Activated CD8-positive, alpha-beta T cell treated with anti-CD3 and anti-CD28 coated beads, Interleukin-2, amount 10 ng/mL, durations not matched to agents 7 days and 5 days (primary cell): ENCODE measurements at regions not wholly inside any gene's neighbourhood (a gene's known extent, or its start where the extent isn't known, plus 50 kb on each side); places are given as distances from the start of the nearest gene placed in this dataset.

Experiments
- ATAC-seq: fragments of 150-1000 bp; cut with Tn5 transposase; one replicate; pipeline ENCODE4 v1.10.0; 2021; ENCODE audit warnings: moderate library complexity
- CTCF ChIA-PET: fragments of 350-600 bp; sonication (Branson Sonifier 250); formaldehyde crosslinking; loops from one replicate; lab custom pipeline; 2021; ENCODE audit warnings: antibody characterized with exemption; lab: Charles Lee
- POLR2A ChIA-PET: fragments of 350-600 bp; sonication (Branson Sonifier 250); formaldehyde crosslinking; loops from one replicate; lab custom pipeline; 2021; ENCODE audit warnings: antibody characterized with exemption; lab: Charles Lee
- DNase-seq: peaks from one replicate; pipeline ENCODE4 v3.0.0-alpha.2; 2020
- H3K27ac Mint-ChIP-seq: one replicate; pipeline ENCODE4 v1.8.0; 2021; ENCODE audit warnings: mild to moderate bottlenecking, mixed read lengths
- H3K27me3 Mint-ChIP-seq: one replicate; pipeline ENCODE4 v1.8.0; 2021; ENCODE audit warnings: low read depth, mixed read lengths
- H3K36me3 Mint-ChIP-seq: one replicate; pipeline ENCODE4 v1.8.0; 2021; ENCODE audit warnings: low read depth, mixed read lengths
- H3K4me1 Mint-ChIP-seq: one replicate; pipeline ENCODE4 v1.8.0; 2021; ENCODE audit warnings: low read depth, mixed read lengths
- H3K4me3 Mint-ChIP-seq: one replicate; pipeline ENCODE4 v1.8.0; 2021; ENCODE audit warnings: mild to moderate bottlenecking, mixed read lengths
- H3K9me3 Mint-ChIP-seq: one replicate; pipeline ENCODE4 v1.8.0; 2022; ENCODE audit warnings: mixed read lengths; ENCODE audit not compliant: insufficient read depth

DNA sequence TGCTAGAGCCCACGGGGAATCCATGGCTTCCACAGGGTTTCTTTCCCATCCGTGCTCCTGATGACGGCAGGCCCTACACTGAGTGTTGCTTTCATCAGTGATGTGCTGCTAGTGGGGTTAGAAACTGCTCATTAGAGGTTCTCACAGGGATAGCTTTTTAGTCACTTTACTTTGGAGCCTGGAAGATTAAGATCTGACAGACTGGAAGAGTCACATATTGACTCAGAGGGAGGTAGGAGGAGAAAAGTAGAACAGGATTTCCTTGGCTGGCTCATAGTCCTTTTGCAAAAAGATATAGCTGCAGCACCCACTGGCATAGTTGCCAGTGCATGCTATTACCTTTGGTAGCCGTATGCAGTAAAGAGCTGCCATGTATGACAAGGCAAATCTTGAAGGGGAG lies 890.3 kb downstream of the C6orf118 start:
- H3K27ac Mint-ChIP-seq, result no peak overlapping the region
- no peaks in the 10 kb centered on the region for H3K4me1 Mint-ChIP-seq
- ChIA-PET CTCF (no interaction called here), POLR2A (no interaction called here)
- DNase-seq (no peak), ATAC-seq (no peak)
- H3K36me3 Mint-ChIP-seq, result no peaks in the 10 kb centered on the region
- H3K27me3 Mint-ChIP-seq, result no peaks in the 10 kb centered on the region
- no peak overlapping the region for H3K4me3 Mint-ChIP-seq
- H3K9me3 Mint-ChIP-seq, result peaks cover 11% of the 10 kb centered on the region

DNA sequence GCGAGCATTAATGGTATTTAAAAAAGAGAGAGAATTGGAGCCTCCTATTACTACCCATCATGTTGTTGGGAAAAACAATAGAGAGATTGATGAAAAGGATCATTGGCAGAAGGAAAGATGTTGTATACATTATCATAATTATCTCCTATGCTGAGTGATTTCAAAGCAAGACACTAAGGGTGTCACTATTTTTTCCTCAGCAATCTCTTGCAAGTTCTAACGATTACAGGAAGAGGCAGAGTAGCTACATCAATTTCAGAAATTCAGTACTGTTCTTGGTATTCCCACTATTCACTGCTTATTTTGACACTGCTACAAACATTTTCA lies 891.2 kb downstream of the C6orf118 start:
- CTCF ChIA-PET, result no interaction called here
- Mint-ChIP-seq H3K4me1 (no peaks in the 10 kb centered on the region), H3K4me3 (no peak overlapping the region), H3K9me3 (peaks cover 5% of the 10 kb centered on the region), H3K27ac (no peak overlapping the region), H3K36me3 (no peaks in the 10 kb centered on the region), H3K27me3 (no peaks in the 10 kb centered on the region)
- DNase-seq, result no peak
- POLR2A ChIA-PET, result no interaction called here
- no peak for ATAC-seq

DNA sequence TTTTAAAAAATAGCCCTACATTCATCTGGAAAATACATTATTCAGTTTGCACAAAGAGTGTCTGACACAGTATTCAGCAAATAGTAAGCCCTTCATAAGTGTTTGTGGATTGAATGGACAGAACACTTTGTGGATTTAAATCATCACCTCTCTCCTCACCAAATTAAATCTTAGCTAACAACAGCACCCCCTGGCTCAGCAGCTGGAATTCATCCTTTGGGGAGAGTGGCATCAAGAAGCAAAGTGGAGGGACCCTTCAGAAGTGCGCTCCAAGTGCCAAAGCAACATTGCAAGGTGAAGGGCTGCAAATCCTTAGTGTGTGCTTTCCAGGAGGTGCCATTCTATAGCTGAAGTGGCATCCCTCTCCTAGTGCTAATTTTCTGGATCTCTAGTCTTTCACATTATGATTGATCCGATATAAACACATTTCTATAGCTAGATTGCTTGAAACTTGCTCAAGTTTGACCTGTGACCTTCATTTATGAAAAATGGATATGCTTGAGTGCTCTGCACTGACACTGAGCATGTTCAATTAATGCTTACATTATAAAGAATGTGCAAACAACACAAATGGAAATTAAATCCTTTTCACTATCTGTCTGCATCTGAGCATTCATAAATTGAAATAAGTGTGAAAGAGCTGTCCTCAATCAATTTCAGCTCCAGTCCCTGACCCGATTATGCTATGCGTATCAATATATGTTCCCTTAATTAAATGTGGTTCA lies 891.7 kb downstream of the C6orf118 start:
- Mint-ChIP-seq H3K4me3 (no peak overlapping the region), H3K27me3 (no peaks in the 10 kb centered on the region), H3K9me3 (peaks cover 5% of the 10 kb centered on the region), H3K4me1 (no peaks in the 10 kb centered on the region), H3K27ac (no peak overlapping the region), H3K36me3 (no peaks in the 10 kb centered on the region)
- ChIA-PET POLR2A (no interaction called here), CTCF (no interaction called here)
- DNase-seq, result no peak
- no peak for ATAC-seq

DNA sequence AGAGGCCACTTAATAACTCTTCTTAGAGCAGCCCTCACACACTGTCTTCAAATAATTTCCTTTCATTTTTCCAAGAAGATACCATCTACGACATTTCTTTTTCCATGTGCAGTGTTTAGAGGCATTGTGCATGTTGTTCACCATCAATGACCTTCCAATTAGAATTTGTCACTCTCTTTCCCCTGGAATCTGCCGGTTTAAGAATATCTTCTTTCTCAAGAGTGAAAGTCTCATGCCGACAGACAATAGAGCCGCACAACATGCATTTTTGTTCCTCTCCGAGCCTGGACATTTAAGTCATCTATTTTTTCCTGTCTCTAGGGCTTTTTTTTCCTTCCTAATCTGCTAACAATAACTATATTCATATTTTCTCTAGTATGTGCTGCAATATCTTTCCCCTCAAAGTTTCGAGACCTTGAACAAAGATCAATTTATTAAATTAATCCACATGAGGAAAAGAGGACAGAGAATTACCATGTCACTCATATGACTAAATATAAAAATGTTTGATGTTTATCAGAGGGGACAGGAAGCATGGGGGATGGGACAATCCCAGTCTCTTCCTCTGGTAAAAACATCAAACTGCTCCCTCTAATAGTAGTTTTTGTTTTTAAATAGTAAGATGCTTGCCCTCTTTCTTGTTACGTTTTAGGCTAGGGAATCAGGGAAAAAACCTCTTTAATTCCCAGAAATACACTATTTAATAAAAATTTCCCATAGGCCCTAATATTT lies 893.4 kb downstream of the C6orf118 start:
- ATAC-seq (no peak), DNase-seq (no peak)
- ChIA-PET POLR2A (no interaction called here), CTCF (no interaction called here)
- Mint-ChIP-seq H3K4me3 (no peak overlapping the region), H3K4me1 (no peaks in the 10 kb centered on the region), H3K27ac (no peak overlapping the region), H3K27me3 (no peaks in the 10 kb centered on the region), H3K36me3 (no peaks in the 10 kb centered on the region), H3K9me3 (no peaks in the 10 kb centered on the region)

DNA sequence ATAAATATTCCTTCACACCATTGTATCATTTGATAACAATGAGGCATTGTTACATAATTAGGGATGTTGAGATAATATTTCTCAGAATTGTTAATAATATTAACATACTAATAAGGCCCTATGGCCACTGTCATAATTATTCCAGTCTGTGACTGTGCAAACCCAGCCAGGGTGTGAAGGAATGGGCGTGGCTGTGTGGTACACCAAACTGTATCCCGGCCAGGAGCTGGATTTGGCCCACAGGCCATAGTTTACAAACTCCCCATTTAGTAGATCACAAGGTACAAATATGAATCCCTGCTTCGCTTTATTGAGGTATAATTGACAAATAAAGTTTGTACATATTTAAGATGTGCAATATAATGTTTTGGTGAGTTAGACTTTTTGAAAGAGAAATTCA lies 894.7 kb downstream of the C6orf118 start:
- H3K9me3 Mint-ChIP-seq, result no peaks in the 10 kb centered on the region
- H3K27ac Mint-ChIP-seq, result no peak overlapping the region
- DNase-seq (no peak), ATAC-seq (no peak)
- no peaks in the 10 kb centered on the region for H3K4me1 Mint-ChIP-seq
- no peaks in the 10 kb centered on the region for H3K36me3 Mint-ChIP-seq
- ChIA-PET POLR2A (no interaction called here), CTCF (no interaction called here)
- no peak overlapping the region for H3K4me3 Mint-ChIP-seq
- no peaks in the 10 kb centered on the region for H3K27me3 Mint-ChIP-seq

DNA sequence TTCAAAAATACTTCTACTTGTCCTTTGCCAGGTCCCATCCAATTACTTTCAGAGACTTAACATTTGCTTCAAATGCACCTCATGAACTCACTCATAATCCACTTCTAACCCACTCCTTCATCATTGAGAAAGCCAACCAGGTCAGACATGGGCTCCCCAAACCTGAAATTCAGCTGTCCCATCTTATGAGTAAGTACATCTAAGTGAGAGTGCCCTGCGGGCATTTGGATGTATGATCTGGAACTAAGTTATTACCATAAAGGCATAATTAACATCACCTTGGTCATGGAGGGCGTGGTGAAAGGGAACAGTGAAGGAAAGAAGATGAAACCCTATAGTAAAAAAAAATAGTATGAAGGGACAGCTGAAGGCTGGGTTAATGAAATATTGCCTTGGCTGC lies 896.8 kb downstream of the C6orf118 start:
- ChIA-PET CTCF (no interaction called here), POLR2A (no interaction called here)
- no peak overlapping the region for H3K27ac Mint-ChIP-seq
- DNase-seq, result no peak
- no peak for ATAC-seq
- H3K9me3 Mint-ChIP-seq, result no peaks in the 10 kb centered on the region
- no peaks in the 10 kb centered on the region for H3K27me3 Mint-ChIP-seq
- H3K4me1 Mint-ChIP-seq, result no peaks in the 10 kb centered on the region
- H3K4me3 Mint-ChIP-seq, result no peak overlapping the region
- H3K36me3 Mint-ChIP-seq, result no peaks in the 10 kb centered on the region

DNA sequence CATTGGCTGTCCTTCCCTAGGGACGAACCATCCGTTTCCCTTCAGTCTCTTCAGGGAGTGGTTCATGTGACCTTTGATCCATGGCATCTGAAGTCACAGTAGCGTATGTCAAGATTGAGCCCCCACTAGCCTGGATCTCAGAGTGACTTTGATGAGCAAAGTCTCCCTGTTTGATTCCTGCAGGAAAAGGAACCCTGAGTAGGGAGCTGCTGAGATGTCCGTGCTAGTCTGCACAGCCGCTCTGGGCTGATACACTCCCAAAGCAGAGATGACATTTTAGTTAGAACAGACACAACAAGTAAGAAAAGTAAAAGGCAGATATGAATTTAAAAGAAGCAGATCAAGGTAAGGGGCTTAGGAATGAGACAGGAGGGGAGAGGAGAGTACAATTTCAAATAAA lies 899.4 kb downstream of the C6orf118 start:
- DNase-seq, result no peak
- ChIA-PET POLR2A (no interaction called here), CTCF (no interaction called here)
- no peaks in the 10 kb centered on the region for H3K36me3 Mint-ChIP-seq
- no peak overlapping the region for H3K4me3 Mint-ChIP-seq
- H3K4me1 Mint-ChIP-seq, result no peaks in the 10 kb centered on the region
- H3K27ac Mint-ChIP-seq, result no peak overlapping the region
- no peaks in the 10 kb centered on the region for H3K27me3 Mint-ChIP-seq
- no peaks in the 10 kb centered on the region for H3K9me3 Mint-ChIP-seq
- no peak for ATAC-seq

DNA sequence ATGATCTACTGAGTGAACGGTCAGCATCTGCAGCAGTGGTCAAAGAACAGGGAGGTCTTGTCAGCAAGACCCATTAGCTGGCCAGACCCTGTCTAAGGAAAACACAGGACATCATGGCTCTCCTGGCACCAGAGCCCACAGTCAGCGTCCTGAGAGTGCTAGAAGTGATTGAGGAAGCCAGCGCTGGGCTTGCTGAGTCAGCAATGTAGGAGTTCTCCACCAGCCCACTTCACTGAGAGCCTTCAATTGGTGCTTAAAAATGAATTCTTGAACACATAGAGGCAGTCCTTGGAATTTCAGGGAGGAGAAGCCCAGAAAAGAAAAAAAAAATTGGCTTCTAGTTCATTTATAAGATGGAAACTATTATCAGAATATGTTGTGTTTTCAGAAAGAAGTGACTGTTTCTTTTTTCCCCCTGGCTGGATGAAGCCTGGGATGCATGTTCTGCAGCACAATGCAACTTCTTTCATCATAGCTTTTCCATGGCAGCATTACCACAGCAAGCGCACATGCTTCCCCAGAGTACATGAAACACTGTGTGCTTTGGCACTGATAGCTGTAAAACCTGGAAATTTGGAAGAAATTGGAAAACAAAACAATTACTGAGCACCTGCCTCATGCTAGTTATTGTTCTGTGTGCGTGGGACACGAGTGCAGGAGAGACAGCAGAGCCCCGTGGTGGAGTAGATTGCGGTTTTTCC lies 899.9 kb downstream of the C6orf118 start:
- no peak for ATAC-seq
- POLR2A ChIA-PET, result no interaction called here

DNA sequence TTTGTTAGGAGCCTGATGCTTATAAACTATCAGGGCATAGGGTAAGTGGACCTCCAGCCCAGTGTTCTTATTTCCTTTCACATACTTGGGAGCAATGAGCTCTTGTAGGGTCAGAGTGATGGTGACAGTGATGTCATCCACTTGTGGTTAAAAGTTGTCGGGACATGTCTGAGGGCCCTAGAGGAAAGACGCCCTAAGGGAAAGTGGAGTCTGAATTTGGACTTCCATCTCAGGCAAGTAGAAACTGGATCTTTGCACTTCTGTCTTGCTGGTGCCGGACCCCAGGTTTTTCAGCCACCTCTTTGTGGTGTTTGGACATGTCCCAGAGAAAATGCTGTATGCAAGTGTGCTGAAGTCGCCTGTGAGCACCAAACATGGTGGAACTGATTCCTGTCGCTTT lies 900.5 kb downstream of the C6orf118 start:
- POLR2A ChIA-PET, result no interaction called here
- Mint-ChIP-seq H3K9me3 (no peaks in the 10 kb centered on the region), H3K27me3 (no peaks in the 10 kb centered on the region), H3K4me1 (no peaks in the 10 kb centered on the region), H3K27ac (no peak overlapping the region), H3K36me3 (no peaks in the 10 kb centered on the region), H3K4me3 (no peak overlapping the region)
- DNase-seq (no peak), ATAC-seq (no peak)
- CTCF ChIA-PET, result no interaction called here

More for the DNA sequence above, 899.9 kb downstream of the C6orf118 start:
- no peaks in the 10 kb centered on the region for H3K9me3 Mint-ChIP-seq
- no peak overlapping the region for H3K27ac Mint-ChIP-seq
- no peak for DNase-seq
- H3K27me3 Mint-ChIP-seq, result no peaks in the 10 kb centered on the region
- no peaks in the 10 kb centered on the region for H3K36me3 Mint-ChIP-seq
- CTCF ChIA-PET, result no interaction called here
- H3K4me1 Mint-ChIP-seq, result no peaks in the 10 kb centered on the region
- H3K4me3 Mint-ChIP-seq, result no peak overlapping the region

DNA sequence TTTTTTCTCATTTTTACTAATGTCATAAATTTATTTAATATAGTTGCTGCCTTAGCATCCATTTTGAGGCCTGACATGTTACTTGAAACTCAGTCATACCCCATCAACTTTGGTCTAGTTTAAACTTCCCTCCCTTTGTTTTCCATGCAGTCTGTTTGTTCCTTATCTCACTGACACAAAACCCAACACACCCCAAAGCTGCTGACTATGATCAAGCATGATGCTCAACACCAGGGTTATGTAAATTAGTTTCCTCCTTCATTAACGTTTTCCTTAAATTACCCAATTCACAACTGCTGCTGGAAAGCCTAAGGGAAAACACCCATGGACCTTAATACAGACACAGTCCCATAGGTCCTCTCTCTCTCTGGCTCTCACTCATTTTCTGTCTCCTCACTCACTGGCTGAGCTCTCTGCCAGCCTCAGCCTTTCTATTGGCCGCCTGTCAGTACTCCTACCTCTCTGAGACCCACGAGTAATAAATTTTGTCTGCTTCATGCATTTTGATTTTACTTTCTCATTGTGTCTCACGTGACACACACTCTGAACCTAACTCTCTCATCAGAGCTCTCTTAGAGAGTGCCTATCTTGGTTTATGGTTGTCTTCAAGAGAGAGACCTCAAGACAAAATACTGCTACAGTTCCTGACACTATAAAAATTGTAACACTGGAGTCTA lies 904.5 kb downstream of the C6orf118 start:
- CTCF ChIA-PET, result no interaction called here
- Mint-ChIP-seq H3K27me3 (no peaks in the 10 kb centered on the region), H3K9me3 (no peaks in the 10 kb centered on the region), H3K4me1 (no peaks in the 10 kb centered on the region), H3K27ac (no peak overlapping the region), H3K4me3 (no peak overlapping the region), H3K36me3 (no peaks in the 10 kb centered on the region)
- ATAC-seq (no peak), DNase-seq (no peak)
- POLR2A ChIA-PET, result no interaction called here

DNA sequence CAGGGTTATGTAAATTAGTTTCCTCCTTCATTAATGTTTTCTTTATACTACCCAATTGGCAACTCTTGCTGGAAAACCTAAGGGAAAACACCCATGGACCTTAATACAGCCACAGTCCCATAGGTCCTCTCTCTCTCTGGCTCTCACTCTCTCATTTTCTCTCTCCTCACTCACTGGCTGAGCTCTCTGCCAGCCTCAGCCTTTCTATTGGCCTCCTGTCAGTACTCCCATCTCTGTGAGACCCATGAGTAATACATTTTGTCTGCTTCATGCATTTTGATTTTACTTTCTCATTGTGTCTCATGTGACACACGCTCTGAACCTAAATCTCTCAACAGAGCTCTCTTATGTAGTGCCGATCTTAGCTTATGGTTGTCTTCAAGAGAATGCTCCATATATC lies 907.5 kb downstream of the C6orf118 start:
- no peaks in the 10 kb centered on the region for H3K27me3 Mint-ChIP-seq
- ChIA-PET POLR2A (no interaction called here), CTCF (no interaction called here)
- ATAC-seq (no peak), DNase-seq (no peak)
- no peak overlapping the region for H3K27ac Mint-ChIP-seq
- H3K9me3 Mint-ChIP-seq, result no peaks in the 10 kb centered on the region
- no peak overlapping the region for H3K4me3 Mint-ChIP-seq
- H3K36me3 Mint-ChIP-seq, result no peaks in the 10 kb centered on the region
- H3K4me1 Mint-ChIP-seq, result no peaks in the 10 kb centered on the region

DNA sequence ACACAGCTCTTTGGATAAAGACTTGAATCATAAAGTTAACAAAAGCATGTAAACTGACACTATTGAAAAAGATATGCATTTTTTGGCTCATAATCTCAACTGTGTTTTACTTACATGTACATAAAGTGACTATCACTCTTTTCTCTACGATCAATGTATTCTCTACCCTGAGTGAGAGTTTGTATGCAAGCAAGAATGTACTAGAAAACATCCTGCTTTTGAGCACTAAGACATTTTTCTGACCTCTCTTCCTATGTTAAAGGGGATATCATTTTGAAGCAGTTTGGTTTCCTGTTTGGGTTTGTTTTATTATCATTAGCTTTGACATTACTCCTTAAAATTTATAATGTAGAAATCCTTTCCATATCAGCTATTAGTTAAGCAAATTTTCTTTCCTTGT lies 910.8 kb downstream of the C6orf118 start:
- ChIA-PET POLR2A (no interaction called here), CTCF (no interaction called here)
- no peak overlapping the region for H3K4me3 Mint-ChIP-seq
- ATAC-seq (no peak), DNase-seq (no peak)
- no peaks in the 10 kb centered on the region for H3K36me3 Mint-ChIP-seq
- peaks cover 10% of the 10 kb centered on the region for H3K9me3 Mint-ChIP-seq
- H3K27ac Mint-ChIP-seq, result no peak overlapping the region
- no peaks in the 10 kb centered on the region for H3K27me3 Mint-ChIP-seq
- no peaks in the 10 kb centered on the region for H3K4me1 Mint-ChIP-seq
